ENCODE measurements at regions not wholly inside any gene's neighbourhood (a gene's known extent, or its start where the extent isn't known, plus 50 kb on each side); places are given as distances from the start of the nearest gene placed in this dataset.

- DNase-seq (ENCODE audit: insufficient read length, low spot score): no peak
- FAIRE-seq: peak; percentile 80
- no peak for TF ChIP-seq POLR2A (IDR thresholded peaks at IDR 0.05; ENCODE audit: low read depth, low read length)
These were observed 677.4 kb upstream of the CITED2 start for GRCh38 chr6:140051521-140052512.

DNA sequence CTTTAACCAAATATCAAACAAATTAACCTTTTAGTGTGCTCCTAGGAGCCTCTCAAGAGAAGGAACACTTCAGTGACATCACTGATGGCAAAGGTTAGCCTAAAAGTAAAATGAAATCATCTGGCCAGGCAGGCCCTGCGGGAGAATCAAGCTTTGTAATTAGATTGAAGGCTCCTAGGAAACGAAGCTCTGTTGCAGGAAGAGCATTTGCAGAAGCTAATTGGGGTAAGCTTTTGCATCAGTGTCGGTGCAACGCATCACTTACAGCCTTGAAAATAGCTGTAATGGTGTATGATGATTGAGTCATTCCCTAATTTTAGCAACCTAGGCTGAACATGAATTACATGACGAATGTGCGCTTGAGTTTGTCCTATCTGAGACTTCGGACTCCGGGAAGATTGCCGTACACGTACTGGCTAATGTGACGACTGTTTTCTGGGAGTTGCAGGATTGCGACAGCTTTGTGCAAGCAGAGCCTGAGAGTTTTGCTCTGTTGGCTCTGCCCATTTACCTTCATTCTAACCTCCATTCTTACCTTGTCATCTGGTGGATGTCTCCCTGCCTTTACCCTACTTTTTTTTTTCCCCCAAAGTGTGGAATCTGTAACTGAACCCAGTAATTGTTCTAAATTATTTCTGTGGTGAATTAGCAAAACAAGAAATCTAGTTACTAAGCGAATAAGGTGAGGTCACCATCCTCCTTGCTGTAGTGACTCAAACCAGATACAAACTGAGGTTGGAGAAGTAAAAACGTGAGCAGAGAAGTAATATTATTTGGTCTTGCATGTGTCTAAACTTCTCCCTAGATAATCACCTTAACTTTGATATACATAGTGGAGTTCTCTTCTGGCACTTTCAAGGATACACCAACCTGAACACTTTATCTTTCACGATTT is 675.9 kb upstream of the CITED2 start:
- FAIRE-seq: peak; percentile 72
- no peak for DNase-seq (ENCODE audit: insufficient read length, low spot score)
- no peak for TF ChIP-seq POLR2A (IDR thresholded peaks at IDR 0.05; ENCODE audit: low read depth, low read length)

GRCh38 chr6:140049251-140049650 is 674.8 kb upstream of the CITED2 start:
- FAIRE-seq (no peak), DNase-seq (ENCODE audit: insufficient read length, low spot score) (no peak)
- TF ChIP-seq POLR2A (IDR thresholded peaks at IDR 0.05; ENCODE audit: low read depth, low read length): no peak

- FAIRE-seq (no peak), DNase-seq (ENCODE audit: insufficient read length, low spot score) (no peak)
- no peak for TF ChIP-seq POLR2A (IDR thresholded peaks at IDR 0.05; ENCODE audit: low read depth, low read length)
These were observed 673.8 kb upstream of the CITED2 start for GRCh38 chr6:140048202-140048790.

GRCh38 chr6:140047321-140047720 is 672.9 kb upstream of the CITED2 start:
- FAIRE-seq (no peak), DNase-seq (ENCODE audit: insufficient read length, low spot score) (no peak)
- TF ChIP-seq POLR2A (IDR thresholded peaks at IDR 0.05; ENCODE audit: low read depth, low read length): no peak

DNA sequence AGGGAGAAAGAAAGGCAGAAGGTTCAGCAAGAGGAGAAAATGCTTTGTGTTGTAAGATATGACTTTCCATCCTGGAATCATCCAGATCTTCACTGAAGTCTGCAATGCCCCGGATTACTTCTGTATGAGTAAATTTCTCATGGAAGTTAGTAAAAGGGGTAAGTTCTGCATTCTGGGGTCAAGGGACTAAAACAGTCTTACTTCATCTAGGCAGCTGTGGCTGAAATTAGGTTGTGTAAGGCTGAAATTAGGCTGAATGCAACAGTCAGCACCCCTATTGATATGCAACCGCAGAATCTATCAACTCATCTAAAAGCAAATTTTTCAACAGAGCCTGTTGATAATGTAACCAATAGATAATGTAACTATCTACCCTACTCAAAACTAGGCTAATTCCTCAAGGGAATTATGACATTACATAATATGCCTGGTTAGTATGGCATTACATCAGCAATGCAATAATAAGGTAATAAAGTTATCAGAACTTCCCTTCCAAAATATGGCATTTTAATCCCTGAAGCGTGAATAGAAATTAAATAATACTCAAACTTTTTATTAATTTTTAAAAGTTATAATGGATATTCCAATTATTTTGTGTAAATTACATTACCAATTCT is 671.7 kb upstream of the CITED2 start:
- DNase-seq (ENCODE audit: insufficient read length, low spot score) (no peak), FAIRE-seq (no peak)
- no peak for TF ChIP-seq POLR2A (IDR thresholded peaks at IDR 0.05; ENCODE audit: low read depth, low read length)

DNA sequence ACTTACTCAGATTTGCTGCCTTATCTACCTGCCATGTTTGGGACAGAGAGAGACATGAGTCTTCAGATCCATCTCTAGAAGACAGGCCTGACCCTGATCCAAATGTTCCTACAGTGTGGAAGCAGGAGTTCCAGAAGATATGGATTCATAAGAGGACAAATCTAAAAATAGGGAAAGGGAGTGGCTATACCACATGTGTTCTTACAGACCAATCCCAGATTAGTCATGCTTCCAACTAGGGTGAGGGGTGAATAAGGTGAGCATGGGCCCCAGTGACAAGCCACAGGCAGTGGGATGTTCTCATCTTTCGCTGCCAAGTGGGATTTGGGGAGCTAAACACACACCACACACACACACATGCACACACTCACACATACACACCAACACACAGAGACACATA is 670.7 kb upstream of the CITED2 start:
- DNase-seq (ENCODE audit: insufficient read length, low spot score) (no peak), FAIRE-seq (no peak)
- no peak for TF ChIP-seq POLR2A (IDR thresholded peaks at IDR 0.05; ENCODE audit: low read depth, low read length)

- TF ChIP-seq POLR2A (IDR thresholded peaks at IDR 0.05; ENCODE audit: low read depth, low read length): no peak
- FAIRE-seq (no peak), DNase-seq (ENCODE audit: insufficient read length, low spot score) (no peak)
These were observed 670.2 kb upstream of the CITED2 start for GRCh38 chr6:140044626-140045025.

GRCh38 chr6:140043762-140044378 is 669.4 kb upstream of the CITED2 start:
- no peak for DNase-seq (ENCODE audit: insufficient read length, low spot score)
- TF ChIP-seq POLR2A (IDR thresholded peaks at IDR 0.05; ENCODE audit: low read depth, low read length): no peak
- FAIRE-seq: peak; percentile 89

DNA sequence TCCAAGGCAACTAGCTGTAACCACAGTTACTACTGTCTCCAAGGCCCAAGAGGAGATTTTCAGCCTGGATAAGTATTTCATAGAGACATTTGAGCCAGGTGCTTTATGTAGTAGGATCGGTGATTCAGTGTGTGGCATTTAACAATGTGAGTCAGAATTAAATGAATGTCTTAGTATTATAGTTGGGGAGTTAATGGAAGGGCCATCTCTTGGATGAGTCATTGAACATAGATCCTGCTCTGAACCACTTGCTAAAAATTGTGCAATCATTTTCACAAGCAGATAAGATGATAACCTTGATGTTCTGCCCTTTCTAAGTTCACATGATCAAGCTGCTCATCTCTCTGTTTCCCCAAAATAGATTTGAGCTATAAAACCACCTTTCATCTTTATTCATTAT is 668.9 kb upstream of the CITED2 start:
- FAIRE-seq (peak; percentile 87), DNase-seq (ENCODE audit: insufficient read length, low spot score) (peak; percentile 9)
- TF ChIP-seq POLR2A (IDR thresholded peaks at IDR 0.05; ENCODE audit: low read depth, low read length): no peak

- TF ChIP-seq POLR2A (IDR thresholded peaks at IDR 0.05; ENCODE audit: low read depth, low read length): no peak
- no peak for DNase-seq (ENCODE audit: insufficient read length, low spot score)
- FAIRE-seq: no peak
These were observed 667.3 kb upstream of the CITED2 start for GRCh38 chr6:140041571-140042332.

DNA sequence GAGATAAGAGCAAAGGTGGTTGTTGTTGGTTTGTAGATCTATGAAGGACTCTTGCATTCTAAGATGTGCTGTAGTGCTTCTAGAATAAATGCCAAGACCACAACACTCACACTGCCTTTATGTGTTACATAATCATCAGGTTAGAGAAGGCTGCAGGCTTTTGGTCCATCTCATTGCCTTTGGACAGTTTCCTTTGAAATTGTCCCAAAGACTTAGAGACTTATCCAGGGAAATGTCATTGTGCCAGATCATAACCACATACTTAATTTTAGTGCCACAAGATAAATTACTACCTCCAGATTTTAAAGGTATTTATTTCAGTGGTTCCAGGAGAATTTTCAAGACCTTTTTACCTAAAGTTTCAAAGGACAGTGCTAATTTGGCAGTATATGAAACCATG is 666.6 kb upstream of the CITED2 start:
- no peak for TF ChIP-seq POLR2A (IDR thresholded peaks at IDR 0.05; ENCODE audit: low read depth, low read length)
- no peak for FAIRE-seq
- DNase-seq (ENCODE audit: insufficient read length, low spot score): no peak

All from H54 (cell line).